ENCODE measurements at regions not wholly inside any gene's neighbourhood (a gene's known extent, or its start where the extent isn't known, plus 50 kb on each side); places are given as distances from the start of the nearest gene placed in this dataset.

GRCh38 chr3:70753572-70753971 is 441.1 kb upstream of the MDFIC2 start:
- TF ChIP-seq CTCF (IDR thresholded peaks at IDR 0.05; ENCODE audit: low read depth, low read length) = no peak
- no peak for TF ChIP-seq MYC (IDR thresholded peaks at IDR 0.05; ENCODE audit: low read depth, low read length)
- TF ChIP-seq POLR2A (IDR thresholded peaks at IDR 0.05; ENCODE audit: extremely low read depth, insufficient read length) = no peak
- no peak for TF ChIP-seq MAX (IDR thresholded peaks at IDR 0.05; ENCODE audit: low read depth, low read length)

Measured in NB4 (cell line).